K562 (cell line): ENCODE measurements at regions not wholly inside any gene's neighbourhood (a gene's known extent, or its start where the extent isn't known, plus 50 kb on each side); places are given as distances from the start of the nearest gene placed in this dataset.

Source experiments
- ATAC-seq: fragments of 200-7000 bp; cut with Tn5 transposase; 3 replicates; pipeline ENCODE4 v1.9.1; 2020; ENCODE audit warnings: moderate library complexity
- BruUV-seq: library from RNA; stranded (reverse); fragments of 400-500 nt; replicated peaks from 2 replicates; lab custom pipeline; 2021; lab: Mats Ljungman, UMichigan
- CTCF ChIA-PET: fragments of 300-600 bp; formaldehyde crosslinking; extraction: SDS; loops from one replicate; lab custom pipeline; 2021; ENCODE audit warnings: low intra/inter-chr PET ratio; lab: Yijun Ruan, JAX
- POLR2A ChIA-PET: fragments of 300-600, 350-650 bp; sonication (Branson Sonifier 250); formaldehyde crosslinking; extraction: SDS; loops from one replicate; lab custom pipeline; 2021; ENCODE audit warnings: antibody characterized with exemption, inconsistent platforms; lab: Yijun Ruan, JAX
- DNase-seq, 4 experiments: peaks; one replicate each; pipeline versions ENCODE4 v3.0.0 to v3.0.0-alpha.2; 2011 to 2018; ENCODE audit warnings: low spot score in 3 of 4, mixed read lengths in 3 of 4; ENCODE audit errors: extremely low read depth in 1 of 4
- FAIRE-seq: peaks from 2 replicates; lab custom pipeline; 2011; peaks lifted over from hg19 to GRCh38; lab: Jason Lieb, UNC
- H2AFZ ChIP-seq: 2 replicates; pipeline ENCODE4 v1.6.0; 2011; ENCODE audit warnings: low read depth, low read length, control low read depth, inconsistent platforms
- H3K27ac ChIP-seq: fragments of 200-600 bp; 3 replicates; pipeline ENCODE4 v1.8.0; 2011; ENCODE audit warnings: low read depth, mild to moderate bottlenecking, control low read depth, inconsistent platforms, low read length, moderate library complexity, mixed read lengths; ENCODE audit errors: extremely low read depth
- H3K27me3 ChIP-seq, 2 experiments: fragments of 300-600 bp in 1 of 2; 2 replicates in 1 of 2; 3 replicates in 1 of 2; pipeline versions ENCODE4 v1.6.0 to v1.8.0; 2011; ENCODE audit warnings: inconsistent platforms in 2 of 2, low read length in 2 of 2, mild to moderate bottlenecking in 1 of 2, mixed read lengths in 1 of 2, moderate library complexity in 1 of 2; ENCODE audit not compliant: control insufficient read depth in 2 of 2, insufficient read depth in 2 of 2
- H3K36me3 ChIP-seq: fragments of 300-600 bp; 3 replicates; pipeline ENCODE4 v1.8.0; 2011; ENCODE audit warnings: mild to moderate bottlenecking, low read length, inconsistent platforms; ENCODE audit not compliant: control insufficient read depth, insufficient read depth
- H3K4me1 ChIP-seq, 2 experiments: fragments of 200-600 bp in 1 of 2; replicated peaks in 1 of 2; 2 replicates in 1 of 2; 3 replicates in 1 of 2; pipeline versions ENCODE4 v1.5.1 to v1.8.0; 2011; ENCODE audit warnings: inconsistent platforms in 2 of 2, low read length in 2 of 2, mild to moderate bottlenecking in 1 of 2, mixed read lengths in 1 of 2, moderate library complexity in 1 of 2; ENCODE audit not compliant: control insufficient read depth in 2 of 2, insufficient read depth in 2 of 2
- H3K4me2 ChIP-seq: 2 replicates; pipeline ENCODE4 v1.6.1; 2011; ENCODE audit warnings: low read length, control low read depth, inconsistent platforms, mixed read lengths; ENCODE audit not compliant: insufficient read depth
- H3K4me3 ChIP-seq: fragments of 200-600 bp; sonication (generic), shearing (Covaris generic); 2 replicates; pipeline ENCODE4 v1.5.1; 2016; ENCODE audit warnings: control low read depth, inconsistent platforms
- H3K79me2 ChIP-seq: fragments of 200-600 bp; 3 replicates; pipeline ENCODE4 v1.8.0; 2011; ENCODE audit warnings: low read length, inconsistent platforms; ENCODE audit not compliant: control insufficient read depth, insufficient read depth
- H3K9ac ChIP-seq, 2 experiments: 2 replicates each; pipeline versions ENCODE4 v1.6.0 to v1.6.1; 2011; ENCODE audit warnings: low read depth in 2 of 2, low read length in 2 of 2, control low read depth in 1 of 2, inconsistent platforms in 1 of 2, mild to moderate bottlenecking in 1 of 2, mixed read lengths in 1 of 2; ENCODE audit not compliant: insufficient read depth in 1 of 2
- H3K9me1 ChIP-seq: one replicate; pipeline ENCODE4 v1.6.0; 2011; ENCODE audit warnings: inconsistent platforms, mild to moderate bottlenecking, low read length, moderate library complexity; ENCODE audit not compliant: control insufficient read depth, insufficient read depth
- H3K9me3 ChIP-seq: replicated peaks from 2 replicates; pipeline ENCODE4 v1.5.1; 2011; ENCODE audit warnings: low read depth, low read length, inconsistent platforms; ENCODE audit not compliant: control insufficient read depth, insufficient read depth
- H4K20me1 ChIP-seq: replicated peaks from 2 replicates; pipeline ENCODE4 v1.6.1; 2011; ENCODE audit warnings: low read length, inconsistent platforms, mixed read lengths; ENCODE audit not compliant: control insufficient read depth, insufficient read depth
- ERF ChIP-seq: fragments of 450-650 bp; formaldehyde crosslinking; IDR thresholded peaks from 2 replicates; pipeline ENCODE4 v1.4.0; 2020; ENCODE audit warnings: mild to moderate bottlenecking, mixed read lengths
- GTF2F1 ChIP-seq: IDR thresholded peaks from 2 replicates; pipeline ENCODE4 v1.6.1; 2011; ENCODE audit warnings: low read depth, low read length, improper control_type of control experiment
- L3MBTL2 ChIP-seq: fragments of 450-650 bp; IDR thresholded peaks from 2 replicates; pipeline ENCODE4 v1.6.1; 2016; ENCODE audit warnings: mild to moderate bottlenecking, moderate library complexity
- MCM3 ChIP-seq: fragments of 450-650 bp; IDR thresholded peaks from 2 replicates; pipeline ENCODE4 v1.6.1; 2016
- TRIM25 ChIP-seq: fragments of 450-650 bp; IDR thresholded peaks from 2 replicates; pipeline ENCODE4 v1.7.0; 2016; ENCODE audit warnings: borderline replicate concordance
- ZNF589 ChIP-seq: fragments of 200-800 bp; sonication (Bioruptor generic); IDR thresholded peaks from 2 replicates; pipeline ENCODE4 v1.6.1; 2016; ENCODE audit warnings: low read depth, missing genetic modification characterization, missing compliant biosample characterization
- WGBS: fragments of 100-300 bp; shearing (Covaris generic); methylation state at CpG from one replicate; pipeline ENCODE4 v1.1.6; 2016; ENCODE audit warnings: low coverage, mixed read lengths; ENCODE audit not compliant: insufficient coverage; ENCODE audit errors: missing lambda C conversion rate; 5-methylcytosine and 5-hydroxymethylcytosine counted together
- in situ Hi-C: fragments of 300-500 bp; cut with MboI; formaldehyde crosslinking; loops from 4 replicates; pipeline ENCODE4 v1.15.0; 2018; ENCODE audit warnings: inconsistent platforms, mixed read lengths
- intact Hi-C: fragments of 100-400 bp; cut with micrococcal nuclease; formaldehyde crosslinking; loops from 2 replicates; pipeline ENCODE4 v1.14.2; 2022

DNA sequence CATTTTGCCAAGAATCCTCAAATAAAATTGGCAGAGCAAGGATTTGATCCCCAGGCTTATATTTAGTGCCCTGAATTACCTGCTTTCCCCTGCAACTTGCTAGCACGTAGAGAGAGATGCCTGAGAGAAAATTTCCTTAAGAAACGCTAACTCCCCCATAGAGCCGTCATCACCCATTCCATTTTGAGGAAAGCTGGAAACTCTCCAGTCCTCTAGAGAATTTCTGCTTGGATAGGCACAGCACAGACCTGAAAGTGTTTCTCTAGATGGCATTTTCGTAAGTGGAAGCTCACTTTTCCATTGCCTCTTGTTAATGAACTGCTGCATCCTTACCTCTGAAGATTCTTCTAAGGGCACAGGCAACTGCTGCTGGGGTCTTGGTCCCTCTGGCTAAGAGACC lies 277.8 kb upstream of the SIX2 start (continued):
- TF ChIP-seq ZNF589 (no peak), TRIM25 (no peak), GTF2F1 (no peak)
- TF ChIP-seq, all 486 proteins: peak for 0

GRCh38 chr2:45285771-45286390 lies 276.6 kb upstream of the SIX2 start:
- H3K27me3 ChIP-seq: peaks cover 15 to 20% of the 10 kb centered on the region in 2 experiments; a peak in 4 of 5 replicates

More at GRCh38 chr2:45285771-45286390, 276.6 kb upstream of the SIX2 start:
- TF ChIP-seq L3MBTL2 (no peak), MCM3 (no peak), ERF (CRISPR knock-in tag) (no peak)
- Histone ChIP-seq H3K79me2 (no peaks in the 10 kb centered on the region), H3K27ac (no peak overlapping the region), H3K9me1 (no peaks in the 10 kb centered on the region), H3K9me3 (no peaks in the 10 kb centered on the region), H3K9ac (no peak overlapping the region), H3K4me3 (no peak overlapping the region), H3K4me1 (no peaks in the 10 kb centered on the region), H3K36me3 (no peaks in the 10 kb centered on the region), H2AFZ (no peak overlapping the region), H4K20me1 (no peaks in the 10 kb centered on the region; the same call in 1 of the 2 replicates), H3K4me2 (no peak overlapping the region)
- no peak for ATAC-seq
- no TSS peak for BruUV-seq
- no peak for FAIRE-seq
- intact Hi-C loops (no loop called here), in situ Hi-C loops (no loop called here)
- DNase-seq: no peak
- WGBS: 4% methylated on average over 4 of the region's 4 CpGs
- ChIA-PET CTCF (no interaction called here), POLR2A (interaction anchor here (1.3 kb wide), 1 partner anchor 8 kb away, joined by 5 read pairs; no protein-coding TSS in a partner anchor)
